Neural progenitor cell (in vitro differentiated cells): ENCODE measurements at regions not wholly inside any gene's neighbourhood (a gene's known extent, or its start where the extent isn't known, plus 50 kb on each side); places are given as distances from the start of the nearest gene placed in this dataset.

Source experiments
- DNase-seq: peaks from one replicate; pipeline ENCODE4 v3.0.0-alpha.2; 2016; ENCODE audit warnings: low spot score
- H2AFZ ChIP-seq: fragments of 200-600 bp; sonication (generic); replicated peaks from 2 replicates; pipeline ENCODE4 v1.6.1; 2016; ENCODE audit warnings: antibody characterized with exemption
- H3F3A ChIP-seq: fragments of 200-600 bp; sonication (generic); 2 replicates; pipeline ENCODE4 v1.6.1; 2016; ENCODE audit warnings: antibody characterized with exemption, low read depth
- H3K27ac ChIP-seq: fragments of 200-600 bp; sonication (generic); 2 replicates; pipeline ENCODE4 v1.5.1; 2016; ENCODE audit warnings: mild to moderate bottlenecking
- H3K27me3 ChIP-seq: fragments of 200-600 bp; sonication (generic); 2 replicates; pipeline ENCODE4 v1.6.1; 2016; ENCODE audit warnings: mild to moderate bottlenecking, moderate library complexity
- H3K36me3 ChIP-seq: fragments of 200-600 bp; sonication (generic); 2 replicates; pipeline ENCODE4 v1.5.1; 2016
- H3K4me1 ChIP-seq: fragments of 200-600 bp; sonication (generic); 2 replicates; pipeline ENCODE4 v1.6.1; 2016; ENCODE audit warnings: mixed run types
- H3K4me2 ChIP-seq: fragments of 200-600 bp; sonication (generic); 2 replicates; pipeline ENCODE4 v1.6.1; 2016
- H3K4me3 ChIP-seq: fragments of 200-600 bp; sonication (generic); 2 replicates; pipeline ENCODE4 v1.5.1; 2016
- H3K79me2 ChIP-seq: fragments of 200-600 bp; sonication (generic); 2 replicates; pipeline ENCODE4 v1.6.1; 2016; ENCODE audit warnings: low read depth
- H3K9ac ChIP-seq: fragments of 200-600 bp; sonication (generic); 2 replicates; pipeline ENCODE4 v1.6.1; 2016
- H3K9me3 ChIP-seq: fragments of 200-600 bp; sonication (generic); 2 replicates; pipeline ENCODE4 v1.5.1; 2016; ENCODE audit warnings: low read depth
- H4K20me1 ChIP-seq: fragments of 200-600 bp; sonication (generic); 2 replicates; pipeline ENCODE4 v1.6.1; 2016; ENCODE audit warnings: low read depth
- H3K27ac Mint-ChIP-seq: 3 replicates; pipeline ENCODE4 v1.8.0; 2021; ENCODE audit warnings: mixed read lengths
- H3K27me3 Mint-ChIP-seq: 2 replicates; pipeline ENCODE4 v1.8.0; 2022; ENCODE audit warnings: low read depth, mild to moderate bottlenecking, inconsistent platforms, moderate library complexity, mixed read lengths; ENCODE audit not compliant: insufficient read depth
- H3K36me3 Mint-ChIP-seq: 3 replicates; pipeline ENCODE4 v1.8.0; 2021; ENCODE audit warnings: mixed read lengths
- H3K4me1 Mint-ChIP-seq: 3 replicates; pipeline ENCODE4 v1.8.0; 2021; ENCODE audit warnings: mixed read lengths
- H3K4me3 Mint-ChIP-seq: 3 replicates; pipeline ENCODE4 v1.8.0; 2021; ENCODE audit warnings: mild to moderate bottlenecking, moderate library complexity, mixed read lengths
- H3K9me3 Mint-ChIP-seq: 3 replicates; pipeline ENCODE4 v1.8.0; 2020; ENCODE audit warnings: mixed read lengths
- CTCF ChIP-seq: fragments of 200-600 bp; sonication (generic); IDR thresholded peaks from 2 replicates; pipeline ENCODE4 v1.5.1; 2017; ENCODE audit warnings: antibody characterized with exemption, mild to moderate bottlenecking
- EZH2 ChIP-seq: fragments of 200-600 bp; sonication (generic); IDR thresholded peaks from 2 replicates; pipeline ENCODE4 v1.6.1; 2017; ENCODE audit warnings: antibody characterized with exemption, mild to moderate bottlenecking, moderate library complexity
- EZH2phosphoT487 ChIP-seq: fragments of 200-600 bp; sonication (generic); IDR thresholded peaks from 2 replicates; pipeline ENCODE4 v1.6.1; 2017; ENCODE audit warnings: antibody characterized with exemption

DNA sequence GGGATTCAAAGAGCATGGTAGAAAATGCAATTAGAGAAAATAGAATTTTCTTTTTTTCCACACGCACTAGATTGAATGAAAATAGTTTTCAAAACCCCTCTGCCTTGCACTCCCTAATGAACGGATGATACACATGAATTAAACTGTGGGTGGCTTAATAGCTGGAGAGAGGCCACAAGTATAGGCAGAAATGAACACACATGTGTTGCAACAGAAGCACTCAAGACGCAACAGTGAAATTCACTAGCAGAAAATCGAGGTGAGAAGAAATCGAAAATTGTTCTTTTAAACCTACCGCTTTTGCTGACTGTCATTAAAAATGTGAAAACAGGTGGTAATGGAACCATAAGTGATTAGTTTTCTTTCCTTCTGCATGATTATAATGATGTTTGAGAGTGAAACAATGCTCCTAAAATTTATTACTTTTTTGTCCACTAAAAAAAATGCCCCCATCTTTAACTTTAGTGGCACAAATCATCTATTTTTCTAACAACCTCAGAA is 59.3 kb upstream of the GPCPD1 start:
- Histone ChIP-seq H3K79me2 (no peaks in the 10 kb centered on the region), H3K27ac (no peak overlapping the region), H3K4me3 (no peak overlapping the region), H3K4me1 (no peaks in the 10 kb centered on the region), H3K9me3 (no peaks in the 10 kb centered on the region), H3K4me2 (no peak overlapping the region), H4K20me1 (no peaks in the 10 kb centered on the region), H3K36me3 (no peaks in the 10 kb centered on the region), H2AFZ (no peak overlapping the region), H3K27me3 (no peaks in the 10 kb centered on the region), H3F3A (no peaks in the 10 kb centered on the region), H3K9ac (no peak overlapping the region)
- Mint-ChIP-seq H3K36me3 (no peaks in the 10 kb centered on the region), H3K27ac (peak overlapping the region; percentile 50), H3K27me3 (peaks cover 5% of the 10 kb centered on the region), H3K4me1 (no peaks in the 10 kb centered on the region), H3K9me3 (no peaks in the 10 kb centered on the region), H3K4me3 (no peak overlapping the region)
- TF ChIP-seq CTCF: no peak
- no peak for TF ChIP-seq EZH2phosphoT487
- TF ChIP-seq EZH2: no peak
- no peak for DNase-seq

- no peak overlapping the region for H3K27ac Mint-ChIP-seq
- TF ChIP-seq EZH2phosphoT487 (no peak), EZH2 (no peak), CTCF (no peak)
These were observed 57.7 kb upstream of the GPCPD1 start for GRCh38 chr20:5668529-5668868.

GRCh38 chr20:5667705-5668528 is 57.1 kb upstream of the GPCPD1 start:
- H3K36me3 Mint-ChIP-seq: no peaks in the 10 kb centered on the region
- TF ChIP-seq EZH2 (no peak), EZH2phosphoT487 (no peak), CTCF (no peak)
- no peaks in the 10 kb centered on the region for H3K27me3 ChIP-seq

More at GRCh38 chr20:5668529-5668868, 57.7 kb upstream of the GPCPD1 start:
- Mint-ChIP-seq H3K36me3 (no peaks in the 10 kb centered on the region), H3K4me1 (no peaks in the 10 kb centered on the region), H3K4me3 (no peak overlapping the region), H3K9me3 (no peaks in the 10 kb centered on the region), H3K27me3 (peaks cover 5% of the 10 kb centered on the region)
- H3K9me3 ChIP-seq: no peaks in the 10 kb centered on the region
- H3K79me2 ChIP-seq: no peaks in the 10 kb centered on the region
- no peaks in the 10 kb centered on the region for H4K20me1 ChIP-seq
- DNase-seq: no peak
- H3K27me3 ChIP-seq: no peaks in the 10 kb centered on the region
- no peak overlapping the region for H3K9ac ChIP-seq
- H3K27ac ChIP-seq: no peak overlapping the region
- no peaks in the 10 kb centered on the region for H3K4me1 ChIP-seq
- H3K4me2 ChIP-seq: no peak overlapping the region
- H3F3A ChIP-seq: no peaks in the 10 kb centered on the region
- H2AFZ ChIP-seq: no peak overlapping the region
- no peak overlapping the region for H3K4me3 ChIP-seq
- no peaks in the 10 kb centered on the region for H3K36me3 ChIP-seq

More at GRCh38 chr20:5667705-5668528, 57.1 kb upstream of the GPCPD1 start:
- H2AFZ ChIP-seq: no peak overlapping the region
- no peak overlapping the region for H3K4me2 ChIP-seq
- no peaks in the 10 kb centered on the region for H3K4me1 ChIP-seq
- H3K9me3 ChIP-seq: no peaks in the 10 kb centered on the region
- no peaks in the 10 kb centered on the region for H3F3A ChIP-seq
- H3K79me2 ChIP-seq: no peaks in the 10 kb centered on the region
- peaks cover 5% of the 10 kb centered on the region for H3K27me3 Mint-ChIP-seq
- no peak overlapping the region for H3K27ac Mint-ChIP-seq
- H3K9me3 Mint-ChIP-seq: no peaks in the 10 kb centered on the region
- no peaks in the 10 kb centered on the region for H4K20me1 ChIP-seq
- H3K36me3 ChIP-seq: no peaks in the 10 kb centered on the region
- H3K4me3 ChIP-seq: no peak overlapping the region
- DNase-seq: no peak
- H3K9ac ChIP-seq: no peak overlapping the region
- no peak overlapping the region for H3K27ac ChIP-seq
- H3K4me1 Mint-ChIP-seq: no peaks in the 10 kb centered on the region
- no peak overlapping the region for H3K4me3 Mint-ChIP-seq
